ENCODE measurements at regions not wholly inside any gene's neighbourhood (a gene's known extent, or its start where the extent isn't known, plus 50 kb on each side); places are given as distances from the start of the nearest gene placed in this dataset.

DNA sequence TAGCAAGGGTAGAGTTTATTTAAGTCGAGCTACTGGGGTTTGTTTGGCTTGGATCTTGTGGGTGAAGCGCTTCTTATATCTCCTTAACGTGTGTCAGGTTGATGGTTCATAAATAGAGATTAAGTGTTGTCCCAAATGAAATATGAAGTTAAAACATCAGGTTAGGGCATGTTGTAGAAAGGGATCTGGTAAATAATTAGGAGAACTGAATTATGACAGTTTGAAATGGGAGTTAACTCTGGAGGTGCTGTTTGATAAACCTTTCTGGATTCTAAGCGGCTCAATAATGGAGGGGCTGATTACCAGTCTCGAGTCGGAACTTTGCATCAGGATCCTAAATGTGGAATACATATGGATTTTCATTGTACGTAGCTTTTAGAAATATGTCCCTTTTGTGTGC is 717.0 kb upstream of the WWC1 start:
- TF ChIP-seq POLR2AphosphoS5 (IDR thresholded peaks at IDR 0.05; ENCODE audit: borderline replicate concordance, low read depth, low read length) (no peak), EZH2 (IDR thresholded peaks at IDR 0.05) (no peak)
